GM12891 (cell line): ENCODE measurements at regions not wholly inside any gene's neighbourhood (a gene's known extent, or its start where the extent isn't known, plus 50 kb on each side); places are given as distances from the start of the nearest gene placed in this dataset.

Experiments
- PAX5 ChIP-seq: IDR thresholded peaks from 2 replicates; pipeline ENCODE4 v1.6.1; 2011; ENCODE audit warnings: low read length, moderate library complexity, mild to moderate bottlenecking; ENCODE audit not compliant: insufficient read depth, severe bottlenecking
- POLR2A ChIP-seq: IDR thresholded peaks from 2 replicates; pipeline ENCODE4 v1.6.1; 2011; ENCODE audit warnings: low read depth, low read length, control low read depth
- POLR2AphosphoS5 ChIP-seq: IDR thresholded peaks from 2 replicates; pipeline ENCODE4 v1.6.1; 2011; ENCODE audit warnings: low read depth, low read length, control low read depth
- POU2F2 ChIP-seq: IDR thresholded peaks from 2 replicates; pipeline ENCODE4 v1.6.1; 2011; ENCODE audit warnings: low read depth, mild to moderate bottlenecking, control low read depth, low read length, moderate library complexity
- SPI1 ChIP-seq: IDR thresholded peaks from 2 replicates; pipeline ENCODE4 v1.6.1; 2011; ENCODE audit warnings: low read depth, low read length, control low read depth
- TAF1 ChIP-seq: IDR thresholded peaks from 2 replicates; pipeline ENCODE4 v1.6.1; 2011; ENCODE audit warnings: low read depth, low read length, control low read depth

DNA sequence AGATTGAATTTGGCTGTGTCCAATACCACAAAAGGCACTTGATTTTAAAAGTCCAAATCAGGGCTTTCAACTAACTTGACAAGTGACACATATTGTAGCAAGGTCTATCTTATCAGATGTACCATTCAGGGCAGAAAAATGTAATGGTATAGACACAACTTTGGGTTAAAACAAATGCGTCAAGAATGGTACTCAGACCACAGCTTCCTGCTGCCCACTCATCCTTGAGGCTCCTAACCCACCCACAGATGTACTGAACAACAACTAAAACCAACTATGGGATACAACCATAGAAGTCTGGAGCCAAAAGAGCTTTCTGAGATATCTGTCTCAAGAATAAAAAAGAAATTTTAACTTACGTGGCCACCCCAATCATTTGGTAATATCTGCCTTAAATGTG lies 105.2 kb downstream of the RBM43 start:
- no peak for TF ChIP-seq POLR2A
- no peak for TF ChIP-seq POU2F2
- no peak for TF ChIP-seq SPI1
- no peak for TF ChIP-seq POLR2AphosphoS5
- no peak for TF ChIP-seq PAX5
- TF ChIP-seq TAF1 = no peak
